ENCODE measurements at regions not wholly inside any gene's neighbourhood (a gene's known extent, or its start where the extent isn't known, plus 50 kb on each side); places are given as distances from the start of the nearest gene placed in this dataset.

GRCh38 chr7:125195156-125195555, 265.5 kb upstream of the POT1 start:
- TF ChIP-seq CTCF (IDR thresholded peaks at IDR 0.05; ENCODE audit: low read length): no peak
- no peak for TF ChIP-seq EZH2 (IDR thresholded peaks at IDR 0.05; ENCODE audit: borderline replicate concordance, low read length)

Data from OCI-LY1 (cell line).